OCI-LY3 (cell line): ENCODE measurements at regions not wholly inside any gene's neighbourhood (a gene's known extent, or its start where the extent isn't known, plus 50 kb on each side); places are given as distances from the start of the nearest gene placed in this dataset.
"Not testable (repeated sequence)": the region's sequence is repeated elsewhere in the genome, so short reads cannot be mapped to it uniquely, and the experiment has no call there.

Source experiments
- H2AFZ ChIP-seq: fragments of 200-600, 300-600 bp; shearing (Covaris generic); 2 replicates; pipeline ENCODE4 v1.6.0; 2014; ENCODE audit warnings: antibody characterized with exemption, low read depth, low read length
- H3K27ac ChIP-seq: fragments of 200-600, 300-600 bp; sonication (generic); 2 replicates; pipeline ENCODE4 v1.5.1; 2014; ENCODE audit warnings: mild to moderate bottlenecking, low read length, moderate library complexity, mixed read lengths
- H3K27me3 ChIP-seq: fragments of 200-600, 300-600 bp; sonication (generic); 2 replicates; pipeline ENCODE4 v1.6.1; 2014; ENCODE audit warnings: low read depth, low read length, mixed read lengths
- H3K36me3 ChIP-seq: fragments of 200-600, 300-600 bp; sonication (generic); replicated peaks from 2 replicates; pipeline ENCODE3; 2014; ENCODE audit warnings: low read depth, low read length, mixed read lengths
- H3K4me1 ChIP-seq: fragments of 300-600, 200-600 bp; sonication (generic); 2 replicates; pipeline ENCODE4 v1.6.1; 2014; ENCODE audit warnings: low read length, mixed read lengths
- H3K4me2 ChIP-seq: fragments of 200-600, 300-600 bp; sonication (generic); 2 replicates; pipeline ENCODE4 v1.6.1; 2014; ENCODE audit warnings: low read length, mixed read lengths
- H3K4me3 ChIP-seq: fragments of 300-600, 200-600 bp; sonication (generic); 2 replicates; pipeline ENCODE4 v1.5.1; 2014; ENCODE audit warnings: antibody characterized with exemption, mild to moderate bottlenecking, low read length, moderate library complexity
- H3K79me2 ChIP-seq: fragments of 300-600, 200-600 bp; shearing (Covaris generic); 2 replicates; pipeline ENCODE4 v1.6.1; 2014; ENCODE audit warnings: mild to moderate bottlenecking, low read length, mixed read lengths
- H3K9ac ChIP-seq: fragments of 300-600, 200-600 bp; shearing (Covaris generic); 2 replicates; pipeline ENCODE4 v1.6.0; 2014; ENCODE audit warnings: mild to moderate bottlenecking, low read length, moderate library complexity
- H3K9me3 ChIP-seq: fragments of 200-600, 300-600 bp; shearing (Covaris generic); 2 replicates; pipeline ENCODE4 v1.6.1; 2014; ENCODE audit warnings: low read length, mixed read lengths; ENCODE audit not compliant: insufficient read depth
- H4K20me1 ChIP-seq: fragments of 200-600, 300-600 bp; sonication (generic); 2 replicates; pipeline ENCODE4 v1.6.1; 2016; ENCODE audit warnings: low read length, mixed read lengths; ENCODE audit not compliant: insufficient read depth
- CTCF ChIP-seq: fragments of 200-600, 300-600 bp; sonication (generic); IDR thresholded peaks from 2 replicates; pipeline ENCODE4 v1.5.1; 2014; ENCODE audit warnings: antibody characterized with exemption, low read length, low read depth
- EZH2phosphoT487 ChIP-seq: fragments of 200-600 bp; shearing (Covaris generic); IDR thresholded peaks from 2 replicates; pipeline ENCODE4 v1.6.1; 2018; ENCODE audit warnings: antibody characterized with exemption, mixed run types, low read depth

- no peak overlapping the region for H3K4me3 ChIP-seq
- TF ChIP-seq CTCF (no peak), EZH2phosphoT487 (no peak)
- H3K4me2 ChIP-seq: no peak overlapping the region
- H4K20me1 ChIP-seq: no peaks in the 10 kb centered on the region
- H3K27ac ChIP-seq: no peak overlapping the region
- no peaks in the 10 kb centered on the region for H3K36me3 ChIP-seq
- no peaks in the 10 kb centered on the region for H3K79me2 ChIP-seq
- H3K9me3 ChIP-seq: no peaks in the 10 kb centered on the region
- H3K9ac ChIP-seq: no peak overlapping the region
- H3K4me1 ChIP-seq: no peaks in the 10 kb centered on the region
- H2AFZ ChIP-seq: no peak overlapping the region
- no peaks in the 10 kb centered on the region for H3K27me3 ChIP-seq
Measured at GRCh38 chr10:84600947-84601346, 272.6 kb downstream of the CCSER2 start.

- not testable (repeated sequence) for H3K4me1 ChIP-seq, H3K9ac ChIP-seq, H3K4me3 ChIP-seq, H3K79me2 ChIP-seq, H4K20me1 ChIP-seq, H3K9me3 ChIP-seq, H3K27ac ChIP-seq, H3K36me3 ChIP-seq, H2AFZ ChIP-seq, H3K4me2 ChIP-seq, H3K27me3 ChIP-seq
Measured at GRCh38 chr10:84602543-84602942, 274.2 kb downstream of the CCSER2 start.

- no peak for TF ChIP-seq CTCF
- no peak for TF ChIP-seq EZH2phosphoT487
- Histone ChIP-seq H3K27ac (no peak overlapping the region), H2AFZ (no peak overlapping the region), H3K4me1 (peaks cover 10% of the 10 kb centered on the region; the same call in 1 of the 2 replicates), H3K4me2 (no peak overlapping the region), H3K27me3 (peaks cover 11% of the 10 kb centered on the region; the same call in 1 of the 2 replicates), H3K36me3 (no peaks in the 10 kb centered on the region), H3K79me2 (no peaks in the 10 kb centered on the region), H3K4me3 (no peak overlapping the region), H4K20me1 (no peaks in the 10 kb centered on the region; the same call in 1 of the 2 replicates), H3K9me3 (no peaks in the 10 kb centered on the region), H3K9ac (no peak overlapping the region)
Measured at GRCh38 chr10:84603971-84604370, 275.6 kb downstream of the CCSER2 start.

GRCh38 chr10:84605802-84606201 lies 277.4 kb downstream of the CCSER2 start:
- H3K27ac ChIP-seq: no peak overlapping the region
- H3K4me2 ChIP-seq: no peak overlapping the region
- no peaks in the 10 kb centered on the region for H3K9me3 ChIP-seq

More at GRCh38 chr10:84605802-84606201, 277.4 kb downstream of the CCSER2 start:
- H2AFZ ChIP-seq: no peak overlapping the region
- no peak for TF ChIP-seq CTCF
- no peak overlapping the region for H3K9ac ChIP-seq
- peaks cover 17% of the 10 kb centered on the region; the same call in 1 of the 2 replicates for H3K27me3 ChIP-seq
- H3K36me3 ChIP-seq: no peaks in the 10 kb centered on the region
- H3K4me3 ChIP-seq: no peak overlapping the region
- no peaks in the 10 kb centered on the region for H3K79me2 ChIP-seq
- no peaks in the 10 kb centered on the region; the same call in 1 of the 2 replicates for H4K20me1 ChIP-seq
- H3K4me1 ChIP-seq: peaks cover 10% of the 10 kb centered on the region; the same call in 1 of the 2 replicates
